ENCODE measurements at regions not wholly inside any gene's neighbourhood (a gene's known extent, or its start where the extent isn't known, plus 50 kb on each side); places are given as distances from the start of the nearest gene placed in this dataset.

- TF ChIP-seq, protein P1, sequence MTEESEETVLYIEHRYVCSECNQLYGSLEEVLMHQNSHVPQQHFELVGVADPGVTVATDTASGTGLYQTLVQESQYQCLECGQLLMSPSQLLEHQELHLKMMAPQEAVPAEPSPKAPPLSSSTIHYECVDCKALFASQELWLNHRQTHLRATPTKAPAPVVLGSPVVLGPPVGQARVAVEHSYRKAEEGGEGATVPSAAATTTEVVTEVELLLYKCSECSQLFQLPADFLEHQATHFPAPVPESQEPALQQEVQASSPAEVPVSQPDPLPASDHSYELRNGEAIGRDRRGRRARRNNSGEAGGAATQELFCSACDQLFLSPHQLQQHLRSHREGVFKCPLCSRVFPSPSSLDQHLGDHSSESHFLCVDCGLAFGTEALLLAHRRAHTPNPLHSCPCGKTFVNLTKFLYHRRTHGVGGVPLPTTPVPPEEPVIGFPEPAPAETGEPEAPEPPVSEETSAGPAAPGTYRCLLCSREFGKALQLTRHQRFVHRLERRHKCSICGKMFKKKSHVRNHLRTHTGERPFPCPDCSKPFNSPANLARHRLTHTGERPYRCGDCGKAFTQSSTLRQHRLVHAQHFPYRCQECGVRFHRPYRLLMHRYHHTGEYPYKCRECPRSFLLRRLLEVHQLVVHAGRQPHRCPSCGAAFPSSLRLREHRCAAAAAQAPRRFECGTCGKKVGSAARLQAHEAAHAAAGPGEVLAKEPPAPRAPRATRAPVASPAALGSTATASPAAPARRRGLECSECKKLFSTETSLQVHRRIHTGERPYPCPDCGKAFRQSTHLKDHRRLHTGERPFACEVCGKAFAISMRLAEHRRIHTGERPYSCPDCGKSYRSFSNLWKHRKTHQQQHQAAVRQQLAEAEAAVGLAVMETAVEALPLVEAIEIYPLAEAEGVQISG (CRISPR knock-in tag; IDR thresholded peaks at IDR 0.05): no peak
- TF ChIP-seq, protein P2, sequence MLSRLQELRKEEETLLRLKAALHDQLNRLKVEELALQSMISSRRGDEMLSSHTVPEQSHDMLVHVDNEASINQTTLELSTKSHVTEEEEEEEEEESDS (CRISPR knock-in tag; IDR thresholded peaks at IDR 0.05; ENCODE audit: borderline replicate concordance): no peak
- TF ChIP-seq ZNF451 (CRISPR knock-in tag; IDR thresholded peaks at IDR 0.05) (no peak), ZNF660 (CRISPR knock-in tag; IDR thresholded peaks at IDR 0.05; ENCODE audit: borderline replicate concordance, low read depth) (no peak), XRCC5 (optimal IDR thresholded peaks at IDR 0.05; ENCODE audit: low read length) (no peak), SCMH1 (CRISPR knock-in tag; IDR thresholded peaks at IDR 0.05; ENCODE audit: borderline replicate concordance) (no peak), ZNF431 (CRISPR knock-in tag; IDR thresholded peaks at IDR 0.05; ENCODE audit: borderline replicate concordance, low read depth) (no peak)
Observed at GRCh38 chr12:75868501-75868900, 163.1 kb downstream of the PHLDA1 start (continued).

DNA sequence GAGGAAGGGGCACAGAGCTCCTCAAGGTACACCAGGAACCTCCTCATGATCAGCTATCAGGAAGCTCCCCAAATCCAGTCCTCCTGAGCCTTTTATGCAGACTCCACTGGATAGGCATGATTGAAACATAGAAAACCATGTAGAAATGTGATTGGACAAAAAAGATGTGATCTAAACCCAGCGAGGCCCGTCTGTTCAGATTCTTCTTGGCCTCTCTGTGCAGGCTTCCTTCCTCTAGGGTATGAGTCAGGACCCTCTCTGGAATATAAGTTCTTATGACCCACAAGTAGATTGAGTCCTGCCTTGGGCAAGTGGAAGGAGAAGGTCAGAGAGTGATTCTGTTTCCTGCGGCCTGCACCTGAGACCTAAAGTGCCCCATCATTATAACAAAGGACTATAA is 166.3 kb downstream of the PHLDA1 start:
- WGBS (ENCODE audit: low lambda C conversion rate): 94% methylated on average over 3 of the region's 3 CpGs
- H3K9me3 ChIP-seq (ENCODE audit: low read length): no peaks in the 10 kb centered on the region
- BruUV-seq (replicated peaks): no TSS peak
- H3K79me2 ChIP-seq (ENCODE audit: insufficient read depth, low read length): no peaks in the 10 kb centered on the region
- no peak for DNase-seq (ENCODE audit: low spot score)
- intact Hi-C loops (cut with micrococcal nuclease; ENCODE audit: unreplicated experiment) (no loop called here), in situ Hi-C loops (cut with HindIII; ENCODE audit: extremely low pct_ligation_motif_present, low pct_unique_long_range_greater_than_20kb) (no loop called here)
- no peak overlapping the region for H3K4me3 ChIP-seq (replicated peaks in 1 of 3; ENCODE audit: insufficient read depth in 1 of 3, low read depth in 2 of 3, low read length in 3 of 3)
- no peak overlapping the region for H3K27ac ChIP-seq (ENCODE audit: extremely low read length, insufficient read depth, low read length)
- peaks cover 17% of the 10 kb centered on the region; the same call in 1 of the 2 replicates for H3K4me1 ChIP-seq (ENCODE audit: insufficient read depth, low read length)
- POLR2A ChIA-PET: no interaction called here
- no peak for ATAC-seq
- H3K4me2 ChIP-seq (ENCODE audit: low read depth, low read length): no peak overlapping the region
- no peaks in the 10 kb centered on the region for H4K20me1 ChIP-seq (ENCODE audit: insufficient read depth, low read length)
- no peak overlapping the region for H3K9ac ChIP-seq (ENCODE audit: insufficient read depth, low read depth, low read length)
- no peaks in the 10 kb centered on the region for H3K27me3 ChIP-seq (ENCODE audit: control insufficient read depth in 1 of 2, insufficient read depth in 2 of 2, low read length in 2 of 2)
- no peak for TF ChIP-seq ZKSCAN5 (CRISPR knock-in tag; IDR thresholded peaks at IDR 0.05)
- no peak for TF ChIP-seq ZNF337 (CRISPR knock-in tag; IDR thresholded peaks at IDR 0.05; ENCODE audit: borderline replicate concordance, low read depth)
- no peak for TF ChIP-seq ZMYM4 (CRISPR knock-in tag; IDR thresholded peaks at IDR 0.05)
- TF ChIP-seq ZNF781 (CRISPR knock-in tag; IDR thresholded peaks at IDR 0.05; ENCODE audit: borderline replicate concordance, not compliant biosample characterization): no peak
- TF ChIP-seq CREB3 (CRISPR knock-in tag; IDR thresholded peaks at IDR 0.05): no peak
- no peak for TF ChIP-seq ZNF543 (CRISPR knock-in tag; IDR thresholded peaks at IDR 0.05)
- TF ChIP-seq FOXJ3 (CRISPR knock-in tag; IDR thresholded peaks at IDR 0.05; ENCODE audit: borderline replicate concordance): no peak
- H3K36me3 ChIP-seq (replicated peaks in 1 of 2; ENCODE audit: control insufficient read depth in 1 of 2, insufficient read depth in 2 of 2, low read length in 2 of 2): no peaks in the 10 kb centered on the region
- FAIRE-seq: no peak
- CTCF ChIA-PET (ENCODE audit: low intra/inter-chr PET ratio, low total read pairs): no interaction called here
- H2AFZ ChIP-seq (ENCODE audit: low read length): no peak overlapping the region
